GM12878 (cell line): ENCODE measurements at regions not wholly inside any gene's neighbourhood (a gene's known extent, or its start where the extent isn't known, plus 50 kb on each side); places are given as distances from the start of the nearest gene placed in this dataset.

ENCODE experiments used
- ATAC-seq: fragments of 200-7000 bp; cut with Tn5 transposase; 3 replicates; pipeline ENCODE4 v1.9.1; 2020; ENCODE audit warnings: mild to moderate bottlenecking, moderate library complexity
- BruUV-seq: library from RNA; stranded (reverse); fragments of 400-500 nt; replicated peaks from 2 replicates; lab custom pipeline; 2021; lab: Mats Ljungman, UMichigan
- CTCF ChIA-PET: fragments of 300-600 bp; sonication (Branson Sonifier 250); formaldehyde crosslinking; extraction: SDS; loops from one replicate; lab custom pipeline; 2021; ENCODE audit warnings: inconsistent platforms; lab: Yijun Ruan, JAX
- POLR2A ChIA-PET: fragments of 350-600 bp; formaldehyde crosslinking; extraction: SDS; loops from one replicate; lab custom pipeline; 2021; ENCODE audit warnings: inconsistent platforms; lab: Charles Lee
- RAD21 ChIA-PET: fragments of 300-600 bp; sonication (Branson Sonifier 250); formaldehyde crosslinking; loops from one replicate; lab custom pipeline; 2023; ENCODE audit warnings: antibody characterized with exemption; ENCODE audit not compliant: unreplicated experiment; lab: Charles Lee
- SMC1A ChIA-PET: fragments of 300-600 bp; sonication (Branson Sonifier 250); formaldehyde crosslinking; loops from one replicate; lab custom pipeline; 2023; ENCODE audit not compliant: unreplicated experiment, uncharacterized antibody; lab: Charles Lee
- DNase-seq: peaks from one replicate; pipeline ENCODE4 v3.0.0-alpha.2; 2011; ENCODE audit warnings: low read depth, low spot score
- FAIRE-seq: peaks from 3 replicates; lab custom pipeline; 2011; peaks lifted over from hg19 to GRCh38; lab: Jason Lieb, UNC
- H2AFZ ChIP-seq: 2 replicates; pipeline ENCODE4 v1.6.0; 2011; ENCODE audit warnings: low read depth, low read length, control low read depth; ENCODE audit not compliant: control insufficient read depth
- H3K27ac ChIP-seq: 2 replicates; pipeline ENCODE4 v1.5.1; 2011; ENCODE audit warnings: control low read depth; ENCODE audit not compliant: control insufficient read depth, insufficient read depth
- H3K27me3 ChIP-seq, 2 experiments: replicated peaks in 1 of 2; 2 replicates each; pipeline versions ENCODE4 v1.6.0 to v1.6.1; 2011; ENCODE audit warnings: low read length in 1 of 2; ENCODE audit not compliant: control insufficient read depth in 2 of 2, insufficient read depth in 2 of 2
- H3K36me3 ChIP-seq, 2 experiments: 2 replicates each; pipeline ENCODE4 v1.5.1; 2011; ENCODE audit warnings: low read length in 1 of 2; ENCODE audit not compliant: control insufficient read depth in 2 of 2, insufficient read depth in 2 of 2
- H3K4me1 ChIP-seq: 2 replicates; pipeline ENCODE4 v1.6.1; 2011; ENCODE audit warnings: mild to moderate bottlenecking, low read length, moderate library complexity, mixed read lengths; ENCODE audit not compliant: control insufficient read depth, insufficient read depth
- H3K4me2 ChIP-seq: 2 replicates; pipeline ENCODE4 v1.6.0; 2011; ENCODE audit warnings: control low read depth; ENCODE audit not compliant: control insufficient read depth, insufficient read depth
- H3K4me3 ChIP-seq: fragments of 200-600 bp; sonication (generic); 2 replicates; pipeline ENCODE4 v1.5.1; 2016
- H3K79me2 ChIP-seq: 2 replicates; pipeline ENCODE4 v1.6.0; 2011; ENCODE audit warnings: low read length; ENCODE audit not compliant: control insufficient read depth, insufficient read depth
- H3K9ac ChIP-seq: 2 replicates; pipeline ENCODE4 v1.8.0; 2011; ENCODE audit warnings: low read length, control low read depth, mixed read lengths; ENCODE audit not compliant: control insufficient read depth, insufficient read depth
- H3K9me3 ChIP-seq: replicated peaks from 3 replicates; pipeline ENCODE4 v1.5.1; 2011; ENCODE audit warnings: mild to moderate bottlenecking, low read length; ENCODE audit not compliant: control insufficient read depth, insufficient read depth
- H4K20me1 ChIP-seq: 2 replicates; pipeline ENCODE4 v1.6.0; 2011; ENCODE audit not compliant: control insufficient read depth, insufficient read depth
- HCFC1 ChIP-seq: fragments of 150-350 bp; IDR thresholded peaks from 2 replicates; pipeline ENCODE4 v1.6.1; 2014; ENCODE audit warnings: low read length
- HDAC6 ChIP-seq: fragments of 200-600 bp; sonication (generic); IDR thresholded peaks from one replicate; pipeline ENCODE4 v1.8.0; 2017; ENCODE audit warnings: antibody characterized with exemption; ENCODE audit not compliant: unreplicated experiment
- HDGF ChIP-seq: fragments of 450-650 bp; IDR thresholded peaks from 2 replicates; pipeline ENCODE4 v1.6.1; 2016; ENCODE audit warnings: antibody characterized with exemption
- IRF5 ChIP-seq: fragments of 450-650 bp; IDR thresholded peaks from 2 replicates; pipeline ENCODE4 v1.6.1; 2017; ENCODE audit warnings: borderline replicate concordance
- JUNB ChIP-seq: IDR thresholded peaks from 2 replicates; pipeline ENCODE4 v1.6.1; 2016; ENCODE audit warnings: antibody characterized with exemption, mild to moderate bottlenecking
- KLF5 ChIP-seq: fragments of 450-650 bp; IDR thresholded peaks from 2 replicates; pipeline ENCODE4 v1.6.1; 2014; ENCODE audit warnings: mild to moderate bottlenecking; ENCODE audit not compliant: partially characterized antibody
- RAD21 ChIP-seq: IDR thresholded peaks from 2 replicates; pipeline ENCODE4 v1.6.1; 2011; ENCODE audit warnings: mild to moderate bottlenecking, low read depth, low read length, moderate library complexity; ENCODE audit not compliant: insufficient read depth
- RBBP5 ChIP-seq: fragments of 200-600 bp; sonication (generic); conservative IDR thresholded peaks from 2 replicates; pipeline ENCODE4 v1.6.1; 2016
- SMAD1 ChIP-seq: fragments of 450-650 bp; IDR thresholded peaks from 2 replicates; pipeline ENCODE4 v1.6.1; 2018; ENCODE audit warnings: mild to moderate bottlenecking, low read depth; ENCODE audit not compliant: partially characterized antibody
- SMC3 ChIP-seq: IDR thresholded peaks from 2 replicates; pipeline ENCODE4 v1.6.1; 2011; ENCODE audit warnings: low read length, improper control_type of control experiment, borderline replicate concordance
- SUZ12 ChIP-seq: fragments of 200-600 bp; sonication (generic); IDR thresholded peaks from one replicate; pipeline ENCODE4 v1.6.1; 2018; ENCODE audit warnings: antibody characterized with exemption, mild to moderate bottlenecking; ENCODE audit not compliant: unreplicated experiment
- ZNF217 ChIP-seq: fragments of 450-650 bp; IDR thresholded peaks from 2 replicates; pipeline ENCODE4 v1.6.1; 2017; ENCODE audit warnings: antibody characterized with exemption, mild to moderate bottlenecking
- ZNF24 ChIP-seq: fragments of 450-650 bp; IDR thresholded peaks from 2 replicates; pipeline ENCODE4 v1.6.1; 2017; ENCODE audit warnings: antibody characterized with exemption, mild to moderate bottlenecking
- WGBS: methylation state at CpG from one replicate; pipeline ENCODE4 v1.1.6; 2016; ENCODE audit warnings: low lambda C conversion rate; ENCODE audit not compliant: insufficient replicate concordance, insufficient coverage; ENCODE audit errors: missing lambda C conversion rate; 5-methylcytosine and 5-hydroxymethylcytosine counted together
- in situ Hi-C: fragments of 300-500 bp; cut with MboI; formaldehyde crosslinking; loops from 9 replicates; pipeline ENCODE4 v1.14.3; 2018; ENCODE audit warnings: mixed read lengths
- intact Hi-C: fragments of 100-400 bp; cut with micrococcal nuclease; formaldehyde crosslinking; loops from one replicate; pipeline ENCODE4 v1.14.2; 2022; ENCODE audit not compliant: unreplicated experiment
- TF ChIP-seq, protein P1 (sequence below): fragments of 450-650 bp; IDR thresholded peaks from 2 replicates; pipeline ENCODE4 v1.6.1; 2017; ENCODE audit warnings: mild to moderate bottlenecking, moderate library complexity
- TF ChIP-seq, protein P2 (sequence below): IDR thresholded peaks from 2 replicates; pipeline ENCODE4 v1.6.1; 2011; ENCODE audit warnings: low read depth, low read length, improper control_type of control experiment, borderline replicate concordance
- TF ChIP-seq, protein P3 (sequence below), 3 experiments: IDR thresholded peaks in 2 of 3; conservative IDR thresholded peaks in 1 of 3; 2 replicates each; pipeline ENCODE4 v1.5.1; 2011; ENCODE audit warnings: low read depth in 3 of 3, low read length in 3 of 3, mild to moderate bottlenecking in 3 of 3, control low read depth in 2 of 3, moderate library complexity in 2 of 3, inconsistent platforms in 1 of 3, mixed read lengths in 1 of 3; ENCODE audit not compliant: control insufficient read depth in 2 of 3, insufficient read depth in 1 of 3; ENCODE audit errors: extremely low read depth in 1 of 3
- TF ChIP-seq, protein P4 (sequence below): fragments of 450-650 bp; IDR thresholded peaks from 2 replicates; pipeline ENCODE4 v1.6.1; 2016; ENCODE audit warnings: mild to moderate bottlenecking

DNA sequence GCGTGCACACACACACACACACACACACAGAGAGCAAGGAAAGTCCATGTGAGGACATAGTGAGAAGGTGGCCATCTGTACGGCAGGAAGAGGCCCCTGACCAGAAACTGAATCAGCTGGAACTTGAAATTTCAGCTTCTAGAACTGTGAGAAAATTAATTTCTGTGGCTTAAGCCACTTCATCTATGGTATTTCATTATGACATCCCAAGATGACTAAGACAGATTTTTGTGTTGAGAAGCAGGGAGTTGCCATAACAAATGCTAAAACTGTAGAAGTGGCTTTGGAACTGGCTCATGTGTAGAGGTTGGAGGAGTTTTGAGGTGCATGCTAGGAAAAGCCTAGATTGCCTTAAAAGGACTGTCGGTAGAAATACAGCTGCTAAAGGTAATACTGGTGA lies 63.4 kb upstream of the ZBTB7C start:
- Histone ChIP-seq H3K27ac (no peak overlapping the region), H3K4me1 (no peaks in the 10 kb centered on the region), H4K20me1 (no peaks in the 10 kb centered on the region), H3K4me3 (no peak overlapping the region), H2AFZ (no peak overlapping the region), H3K4me2 (no peak overlapping the region), H3K79me2 (no peaks in the 10 kb centered on the region), H3K9ac (no peak overlapping the region), H3K9me3 (no peaks in the 10 kb centered on the region; the same call in 2 of the 3 replicates), H3K36me3 (no peaks in the 10 kb centered on the region), H3K27me3 (peaks cover 0 to 2% of the 10 kb centered on the region in 2 experiments; a peak in 2 of 4 replicates)
- BruUV-seq = no TSS peak
- in situ Hi-C loops (loop anchor here (5.0 kb wide), 1 partner anchor 190 kb away; no protein-coding TSS in a partner anchor), intact Hi-C loops (no loop called here)
- CTCF ChIA-PET = interaction anchor here (1.3 kb wide), 1 partner anchor 192 kb away, joined by 3 read pairs; no protein-coding TSS in a partner anchor
- ATAC-seq (no peak), DNase-seq (no peak), FAIRE-seq (no peak)
- RAD21 ChIA-PET = no interaction called here
- SMC1A ChIA-PET = no interaction called here
- POLR2A ChIA-PET = no interaction called here
- WGBS = 90% methylated on average over 2 of the region's 3 CpGs
- TF ChIP-seq SMAD1 (no peak), JUNB (no peak), ZNF217 (no peak), KLF5 (no peak), HDAC6 (no peak), IRF5 (no peak), ZNF24 (no peak), RAD21 (no peak), SMC3 (no peak), SUZ12 (no peak), RBBP5 (no peak), HDGF (no peak), HCFC1 (no peak)
- TF ChIP-seq, protein P1, sequence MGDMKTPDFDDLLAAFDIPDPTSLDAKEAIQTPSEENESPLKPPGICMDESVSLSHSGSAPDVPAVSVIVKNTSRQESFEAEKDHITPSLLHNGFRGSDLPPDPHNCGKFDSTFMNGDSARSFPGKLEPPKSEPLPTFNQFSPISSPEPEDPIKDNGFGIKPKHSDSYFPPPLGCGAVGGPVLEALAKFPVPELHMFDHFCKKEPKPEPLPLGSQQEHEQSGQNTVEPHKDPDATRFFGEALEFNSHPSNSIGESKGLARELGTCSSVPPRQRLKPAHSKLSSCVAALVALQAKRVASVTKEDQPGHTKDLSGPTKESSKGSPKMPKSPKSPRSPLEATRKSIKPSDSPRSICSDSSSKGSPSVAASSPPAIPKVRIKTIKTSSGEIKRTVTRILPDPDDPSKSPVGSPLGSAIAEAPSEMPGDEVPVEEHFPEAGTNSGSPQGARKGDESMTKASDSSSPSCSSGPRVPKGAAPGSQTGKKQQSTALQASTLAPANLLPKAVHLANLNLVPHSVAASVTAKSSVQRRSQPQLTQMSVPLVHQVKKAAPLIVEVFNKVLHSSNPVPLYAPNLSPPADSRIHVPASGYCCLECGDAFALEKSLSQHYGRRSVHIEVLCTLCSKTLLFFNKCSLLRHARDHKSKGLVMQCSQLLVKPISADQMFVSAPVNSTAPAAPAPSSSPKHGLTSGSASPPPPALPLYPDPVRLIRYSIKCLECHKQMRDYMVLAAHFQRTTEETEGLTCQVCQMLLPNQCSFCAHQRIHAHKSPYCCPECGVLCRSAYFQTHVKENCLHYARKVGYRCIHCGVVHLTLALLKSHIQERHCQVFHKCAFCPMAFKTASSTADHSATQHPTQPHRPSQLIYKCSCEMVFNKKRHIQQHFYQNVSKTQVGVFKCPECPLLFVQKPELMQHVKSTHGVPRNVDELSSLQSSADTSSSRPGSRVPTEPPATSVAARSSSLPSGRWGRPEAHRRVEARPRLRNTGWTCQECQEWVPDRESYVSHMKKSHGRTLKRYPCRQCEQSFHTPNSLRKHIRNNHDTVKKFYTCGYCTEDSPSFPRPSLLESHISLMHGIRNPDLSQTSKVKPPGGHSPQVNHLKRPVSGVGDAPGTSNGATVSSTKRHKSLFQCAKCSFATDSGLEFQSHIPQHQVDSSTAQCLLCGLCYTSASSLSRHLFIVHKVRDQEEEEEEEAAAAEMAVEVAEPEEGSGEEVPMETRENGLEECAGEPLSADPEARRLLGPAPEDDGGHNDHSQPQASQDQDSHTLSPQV = no peak
- TF ChIP-seq, protein P2, sequence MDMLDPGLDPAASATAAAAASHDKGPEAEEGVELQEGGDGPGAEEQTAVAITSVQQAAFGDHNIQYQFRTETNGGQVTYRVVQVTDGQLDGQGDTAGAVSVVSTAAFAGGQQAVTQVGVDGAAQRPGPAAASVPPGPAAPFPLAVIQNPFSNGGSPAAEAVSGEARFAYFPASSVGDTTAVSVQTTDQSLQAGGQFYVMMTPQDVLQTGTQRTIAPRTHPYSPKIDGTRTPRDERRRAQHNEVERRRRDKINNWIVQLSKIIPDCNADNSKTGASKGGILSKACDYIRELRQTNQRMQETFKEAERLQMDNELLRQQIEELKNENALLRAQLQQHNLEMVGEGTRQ = no peak
- TF ChIP-seq, protein P3, sequence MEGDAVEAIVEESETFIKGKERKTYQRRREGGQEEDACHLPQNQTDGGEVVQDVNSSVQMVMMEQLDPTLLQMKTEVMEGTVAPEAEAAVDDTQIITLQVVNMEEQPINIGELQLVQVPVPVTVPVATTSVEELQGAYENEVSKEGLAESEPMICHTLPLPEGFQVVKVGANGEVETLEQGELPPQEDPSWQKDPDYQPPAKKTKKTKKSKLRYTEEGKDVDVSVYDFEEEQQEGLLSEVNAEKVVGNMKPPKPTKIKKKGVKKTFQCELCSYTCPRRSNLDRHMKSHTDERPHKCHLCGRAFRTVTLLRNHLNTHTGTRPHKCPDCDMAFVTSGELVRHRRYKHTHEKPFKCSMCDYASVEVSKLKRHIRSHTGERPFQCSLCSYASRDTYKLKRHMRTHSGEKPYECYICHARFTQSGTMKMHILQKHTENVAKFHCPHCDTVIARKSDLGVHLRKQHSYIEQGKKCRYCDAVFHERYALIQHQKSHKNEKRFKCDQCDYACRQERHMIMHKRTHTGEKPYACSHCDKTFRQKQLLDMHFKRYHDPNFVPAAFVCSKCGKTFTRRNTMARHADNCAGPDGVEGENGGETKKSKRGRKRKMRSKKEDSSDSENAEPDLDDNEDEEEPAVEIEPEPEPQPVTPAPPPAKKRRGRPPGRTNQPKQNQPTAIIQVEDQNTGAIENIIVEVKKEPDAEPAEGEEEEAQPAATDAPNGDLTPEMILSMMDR (IDR thresholded peaks at IDR 0.05 in 2 of 3, conservative IDR thresholded peaks at IDR 0.05 in 1 of 3; ENCODE audit: control insufficient read depth in 2 of 3, extremely low read depth in 1 of 3, insufficient read depth in 1 of 3, low read depth in 3 of 3, low read length in 3 of 3) = no peak
- TF ChIP-seq, protein P4, sequence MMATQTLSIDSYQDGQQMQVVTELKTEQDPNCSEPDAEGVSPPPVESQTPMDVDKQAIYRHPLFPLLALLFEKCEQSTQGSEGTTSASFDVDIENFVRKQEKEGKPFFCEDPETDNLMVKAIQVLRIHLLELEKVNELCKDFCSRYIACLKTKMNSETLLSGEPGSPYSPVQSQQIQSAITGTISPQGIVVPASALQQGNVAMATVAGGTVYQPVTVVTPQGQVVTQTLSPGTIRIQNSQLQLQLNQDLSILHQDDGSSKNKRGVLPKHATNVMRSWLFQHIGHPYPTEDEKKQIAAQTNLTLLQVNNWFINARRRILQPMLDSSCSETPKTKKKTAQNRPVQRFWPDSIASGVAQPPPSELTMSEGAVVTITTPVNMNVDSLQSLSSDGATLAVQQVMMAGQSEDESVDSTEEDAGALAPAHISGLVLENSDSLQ = no peak
